Suprapubic skin (tissue), 4 donors: ENCODE measurements at regions not wholly inside any gene's neighbourhood (a gene's known extent, or its start where the extent isn't known, plus 50 kb on each side); places are given as distances from the start of the nearest gene placed in this dataset.

Experiments used
- DNase-seq, 2 donors: peaks; one replicate each; pipeline ENCODE4 v3.0.0-alpha.2; 2019; ENCODE audit warnings: low spot score in 2 of 2
- H3K27ac ChIP-seq: fragments of 200-600 bp; sonication (generic); one replicate; pipeline ENCODE4 v1.5.1; 2019
- H3K27me3 ChIP-seq: fragments of 200-600 bp; sonication (generic); one replicate; pipeline ENCODE4 v1.5.1; 2019
- H3K36me3 ChIP-seq: fragments of 200-600 bp; sonication (generic); one replicate; pipeline ENCODE4 v1.5.1; 2019
- H3K4me1 ChIP-seq: fragments of 200-600 bp; sonication (generic); one replicate; pipeline ENCODE4 v1.5.1; 2019
- H3K4me3 ChIP-seq: fragments of 200-600 bp; sonication (generic); one replicate; pipeline ENCODE4 v1.5.1; 2019; ENCODE audit warnings: mild to moderate bottlenecking
- H3K9me3 ChIP-seq: fragments of 200-600 bp; sonication (generic); one replicate; pipeline ENCODE4 v1.5.1; 2019
- CTCF ChIP-seq, 2 donors: fragments of 200-600 bp in 1 of 2; fragments of 450-650 bp in 1 of 2; sonication (generic) in 1 of 2; IDR thresholded peaks; one replicate each; pipeline ENCODE4 v1.5.1; 2016 to 2019; ENCODE audit warnings: antibody characterized with exemption in 2 of 2, mild to moderate bottlenecking in 1 of 2, moderate library complexity in 1 of 2
- EP300 ChIP-seq: sonication (generic); formaldehyde crosslinking; IDR thresholded peaks from one replicate; pipeline ENCODE4 v1.6.1; 2017; ENCODE audit warnings: antibody characterized with exemption
- POLR2A ChIP-seq, 2 donors: fragments of 450-650 bp; IDR thresholded peaks; one replicate each; pipeline ENCODE4 v1.6.1; 2017; ENCODE audit warnings: antibody characterized with exemption in 2 of 2, mild to moderate bottlenecking in 2 of 2, moderate library complexity in 2 of 2
- POLR2AphosphoS5 ChIP-seq, 3 donors: sonication (generic); formaldehyde crosslinking; IDR thresholded peaks; one replicate each; pipeline ENCODE4 v1.6.1; 2017; ENCODE audit warnings: antibody characterized with exemption in 3 of 3
- WGBS: methylation state at CpG from one replicate; pipeline ENCODE4 v1.1.5; 2018; 5-methylcytosine and 5-hydroxymethylcytosine counted together

GRCh38 chr2:120833127-120833675 is 97.5 kb downstream of the GLI2 start:
- 96% methylated on average over 3 of the region's 3 CpGs for WGBS
- Histone ChIP-seq H3K27me3 (no peaks in the 10 kb centered on the region), H3K9me3 (no peaks in the 10 kb centered on the region), H3K4me3 (no peak overlapping the region), H3K4me1 (peaks cover 6% of the 10 kb centered on the region), H3K27ac (no peak overlapping the region), H3K36me3 (no peaks in the 10 kb centered on the region)
- TF ChIP-seq EP300 = no peak
- TF ChIP-seq POLR2AphosphoS5 (IDR thresholded peaks at IDR 0.05) = no peak
- TF ChIP-seq CTCF (IDR thresholded peaks at IDR 0.05) = no peak
- TF ChIP-seq POLR2A (IDR thresholded peaks at IDR 0.05) = no peak
- DNase-seq = peak in 1 of 2 donors; percentile 25

GRCh38 chr2:120834206-120834605 is 98.5 kb downstream of the GLI2 start:
- DNase-seq = peak in 1 of 2 donors; percentile 29
- TF ChIP-seq EP300 (no peak), CTCF (IDR thresholded peaks at IDR 0.05) (no peak), POLR2A (IDR thresholded peaks at IDR 0.05) (no peak), POLR2AphosphoS5 (IDR thresholded peaks at IDR 0.05) (no peak)

GRCh38 chr2:120836281-120836680 is 100.6 kb downstream of the GLI2 start:
- no peaks in the 10 kb centered on the region for H3K27me3 ChIP-seq
- TF ChIP-seq EP300 = no peak
- no peak for TF ChIP-seq POLR2AphosphoS5 (IDR thresholded peaks at IDR 0.05)
- TF ChIP-seq CTCF (IDR thresholded peaks at IDR 0.05) = no peak
- no peak for TF ChIP-seq POLR2A (IDR thresholded peaks at IDR 0.05)
- H3K27ac ChIP-seq = no peak overlapping the region
- DNase-seq = no peak
- H3K4me3 ChIP-seq = no peak overlapping the region
- H3K4me1 ChIP-seq = no peaks in the 10 kb centered on the region
- H3K9me3 ChIP-seq = no peaks in the 10 kb centered on the region
- H3K36me3 ChIP-seq = no peaks in the 10 kb centered on the region
- 87% methylated on average over 5 of the region's 5 CpGs for WGBS

More at GRCh38 chr2:120834206-120834605, 98.5 kb downstream of the GLI2 start:
- H3K9me3 ChIP-seq = no peaks in the 10 kb centered on the region
- peaks cover 6% of the 10 kb centered on the region for H3K4me1 ChIP-seq
- no peak overlapping the region for H3K4me3 ChIP-seq
- no peak overlapping the region for H3K27ac ChIP-seq
- H3K27me3 ChIP-seq = no peaks in the 10 kb centered on the region
- H3K36me3 ChIP-seq = no peaks in the 10 kb centered on the region
- WGBS = 100% methylated on average over 3 of the region's 3 CpGs

GRCh38 chr2:120840795-120841487 is 105.3 kb downstream of the GLI2 start:
- Histone ChIP-seq H3K9me3 (no peaks in the 10 kb centered on the region), H3K36me3 (no peaks in the 10 kb centered on the region), H3K27me3 (no peaks in the 10 kb centered on the region), H3K27ac (no peak overlapping the region), H3K4me3 (no peak overlapping the region), H3K4me1 (peaks cover 22% of the 10 kb centered on the region)
- no peak for TF ChIP-seq EP300
- TF ChIP-seq POLR2A (IDR thresholded peaks at IDR 0.05) = no peak
- TF ChIP-seq CTCF (IDR thresholded peaks at IDR 0.05) = no peak
- TF ChIP-seq POLR2AphosphoS5 (IDR thresholded peaks at IDR 0.05) = no peak
- no peak for DNase-seq
- WGBS = 83% methylated on average over 13 of the region's 13 CpGs
